Panc1 (cell line): ENCODE measurements at regions not wholly inside any gene's neighbourhood (a gene's known extent, or its start where the extent isn't known, plus 50 kb on each side); places are given as distances from the start of the nearest gene placed in this dataset.
A peak's percentile ranks its signal among the peaks of the same experiment; 100 is the strongest.

Source experiments
- ATAC-seq: fragments of 200-7000 bp; cut with Tn5 transposase; 2 replicates; pipeline ENCODE4 v1.9.1; 2020; ENCODE audit warnings: mild to moderate bottlenecking, moderate library complexity
- BruUV-seq: library from RNA; stranded (reverse); fragments of 400-500 nt; replicated peaks from 2 replicates; lab custom pipeline; 2021; lab: Mats Ljungman, UMichigan
- CTCF ChIA-PET: fragments of 300-600 bp; sonication (Branson Sonifier 250); formaldehyde crosslinking; loops from one replicate; lab custom pipeline; 2022; ENCODE audit warnings: antibody characterized with exemption; lab: Charles Lee
- POLR2A ChIA-PET: fragments of 300-600 bp; sonication (Branson Sonifier 250); formaldehyde crosslinking; loops from one replicate; lab custom pipeline; 2022; ENCODE audit warnings: antibody characterized with exemption; lab: Charles Lee
- DNase-seq: peaks from one replicate; pipeline ENCODE4 v3.0.0-alpha.2; 2010; ENCODE audit warnings: low read depth, low spot score
- H3K27ac ChIP-seq: 2 replicates; pipeline ENCODE4 v1.5.1; 2011; ENCODE audit warnings: mild to moderate bottlenecking, low read length, inconsistent platforms
- H3K27me3 ChIP-seq: fragments of 200-500 bp; sonication (Bioruptor generic); 2 replicates; pipeline ENCODE4 v1.6.0; 2014; ENCODE audit warnings: low read length, inconsistent platforms; ENCODE audit not compliant: control insufficient read depth, insufficient read depth
- H3K36me3 ChIP-seq: fragments of 200-500 bp; sonication (Bioruptor generic); 2 replicates; pipeline ENCODE4 v1.5.1; 2014; ENCODE audit warnings: inconsistent platforms, mild to moderate bottlenecking, low read length, moderate library complexity; ENCODE audit not compliant: control insufficient read depth, insufficient read depth
- H3K4me1 ChIP-seq: 2 replicates; pipeline ENCODE4 v1.5.1; 2011; ENCODE audit warnings: inconsistent platforms, mild to moderate bottlenecking, low read length, moderate library complexity; ENCODE audit not compliant: control insufficient read depth, insufficient read depth
- H3K4me3 ChIP-seq, 2 experiments: 2 replicates each; pipeline ENCODE4 v1.5.1; 2011 to 2012; ENCODE audit warnings: low read depth in 2 of 2, low read length in 2 of 2, mild to moderate bottlenecking in 2 of 2, inconsistent platforms in 1 of 2, moderate library complexity in 1 of 2
- H3K9me3 ChIP-seq: fragments of 200-500 bp; sonication (Bioruptor generic); 2 replicates; pipeline ENCODE4 v1.5.1; 2014; ENCODE audit warnings: low read depth, mild to moderate bottlenecking, inconsistent platforms, low read length, moderate library complexity; ENCODE audit not compliant: control insufficient read depth, insufficient read depth
- CTCF ChIP-seq: fragments of 450-650 bp; IDR thresholded peaks from 2 replicates; pipeline ENCODE4 v1.5.1; 2017; ENCODE audit warnings: mild to moderate bottlenecking
- POLR2AphosphoS5 ChIP-seq: IDR thresholded peaks from 2 replicates; pipeline ENCODE4 v1.6.1; 2012; ENCODE audit warnings: mild to moderate bottlenecking, low read depth, low read length, moderate library complexity
- REST ChIP-seq, 2 experiments: IDR thresholded peaks; 2 replicates each; pipeline ENCODE4 v1.6.1; 2011 to 2012; ENCODE audit warnings: low read depth in 2 of 2, control low read depth in 1 of 2, low read length in 1 of 2, mild to moderate bottlenecking in 1 of 2, moderate library complexity in 1 of 2; ENCODE audit not compliant: insufficient read depth in 1 of 2
- SIN3A ChIP-seq: IDR thresholded peaks from 2 replicates; pipeline ENCODE4 v1.6.1; 2012; ENCODE audit warnings: low read depth, mild to moderate bottlenecking, low read length, moderate library complexity, borderline replicate concordance; ENCODE audit not compliant: insufficient read depth
- TCF7L2 ChIP-seq: IDR thresholded peaks from 2 replicates; pipeline ENCODE4 v1.6.1; 2011; ENCODE audit warnings: mild to moderate bottlenecking, low read depth, low read length, inconsistent platforms
- in situ Hi-C: cut with HindIII; loops from 2 replicates; pipeline ENCODE4 v1.10.0; 2016; ENCODE audit warnings: low sequenced_read_pairs, low pct_unique_long_range_greater_than_20kb
- intact Hi-C: fragments of 100-400 bp; cut with micrococcal nuclease; formaldehyde crosslinking; loops from one replicate; pipeline ENCODE4 v1.10.0; 2022; ENCODE audit not compliant: unreplicated experiment

DNA sequence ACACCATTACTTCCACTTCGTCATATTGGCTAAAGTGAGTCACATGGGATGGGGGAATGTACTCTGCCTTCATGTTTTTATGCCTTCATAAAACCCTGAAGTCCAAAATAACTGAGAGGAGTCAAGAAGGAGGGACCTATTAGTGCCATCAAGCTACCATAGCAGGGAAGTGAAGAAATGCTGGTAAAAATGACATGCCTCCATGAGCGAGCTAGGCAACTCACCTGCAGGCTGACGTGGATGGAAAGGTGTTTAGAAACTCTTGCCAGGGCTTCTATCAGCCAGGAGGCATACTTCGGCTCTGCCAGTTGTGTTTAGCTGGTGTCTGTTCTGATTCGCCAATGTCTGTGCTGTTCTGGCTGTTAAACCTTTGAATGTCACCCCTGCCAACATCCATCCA, 424.4 kb upstream of the USP24 start:
- no peak for TF ChIP-seq REST (IDR thresholded peaks at IDR 0.05; ENCODE audit: insufficient read depth in 1 of 2, low read depth in 2 of 2, low read length in 1 of 2)
- no peak for TF ChIP-seq CTCF
- TF ChIP-seq POLR2AphosphoS5, result no peak
- no peak for TF ChIP-seq TCF7L2
- TF ChIP-seq SIN3A, result no peak
- in situ Hi-C loops, result no loop called here
- no TSS peak for BruUV-seq
- no peaks in the 10 kb centered on the region for H3K4me1 ChIP-seq
- intact Hi-C loops, result no loop called here
- H3K27me3 ChIP-seq, result no peaks in the 10 kb centered on the region
- POLR2A ChIA-PET, result no interaction called here
- no peaks in the 10 kb centered on the region for H3K9me3 ChIP-seq
- DNase-seq (no peak), ATAC-seq (no peak)
- CTCF ChIA-PET, result no interaction called here
- no peak overlapping the region for H3K27ac ChIP-seq
- H3K4me3 ChIP-seq, result no peak overlapping the region
- H3K36me3 ChIP-seq, result no peaks in the 10 kb centered on the region

DNA sequence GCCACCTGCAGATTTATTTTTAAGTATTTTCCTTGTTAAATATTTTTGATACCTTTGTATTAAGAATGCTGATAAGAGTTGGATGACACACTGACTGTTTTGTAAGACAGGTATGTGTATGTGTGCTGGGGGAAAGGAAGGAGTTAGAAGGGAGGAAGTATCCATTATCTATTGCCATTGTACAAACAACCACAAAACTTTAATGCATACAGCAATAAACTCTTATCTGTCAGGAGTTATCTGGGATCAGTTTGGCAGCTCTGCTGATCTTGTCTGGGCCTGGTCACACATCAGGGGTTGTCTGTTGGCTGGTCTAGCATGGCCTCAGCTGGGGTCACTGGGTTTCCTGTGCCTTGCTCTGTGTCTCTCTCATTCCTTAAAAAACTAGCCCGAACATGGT, 423.9 kb upstream of the USP24 start:
- no peak overlapping the region for H3K4me3 ChIP-seq
- TF ChIP-seq SIN3A (no peak), TCF7L2 (0 out of 2 replicates have a peak, but pooled peaks have one; percentile 34), REST (IDR thresholded peaks at IDR 0.05; ENCODE audit: insufficient read depth in 1 of 2, low read depth in 2 of 2, low read length in 1 of 2) (no peak)
- H3K27me3 ChIP-seq, result no peaks in the 10 kb centered on the region
- BruUV-seq, result no TSS peak
- ATAC-seq, result no peak
- no peak for DNase-seq
- intact Hi-C loops, result no loop called here
- no peaks in the 10 kb centered on the region for H3K4me1 ChIP-seq
- H3K27ac ChIP-seq, result no peak overlapping the region
- POLR2A ChIA-PET, result no interaction called here
- in situ Hi-C loops, result no loop called here
- no peaks in the 10 kb centered on the region for H3K9me3 ChIP-seq
- CTCF ChIA-PET, result no interaction called here
- no peaks in the 10 kb centered on the region for H3K36me3 ChIP-seq
